NCI-H1436 (cell line): ENCODE measurements at regions not wholly inside any gene's neighbourhood (a gene's known extent, or its start where the extent isn't known, plus 50 kb on each side); places are given as distances from the start of the nearest gene placed in this dataset.
"Not testable (repeated sequence)": the region's sequence is repeated elsewhere in the genome, so short reads cannot be mapped to it uniquely, and the experiment has no call there.

Experiments used
- DNase-seq: peaks from one replicate; lab custom pipeline; 2025; lab: John Stamatoyannopoulos, UW

- no peak for DNase-seq
These were observed 56.1 kb downstream of the CAPZA3 start for GRCh38 chr12:18794000-18794399.

GRCh38 chr12:18797604-18798003, 59.7 kb downstream of the CAPZA3 start:
- no peak for DNase-seq

DNA sequence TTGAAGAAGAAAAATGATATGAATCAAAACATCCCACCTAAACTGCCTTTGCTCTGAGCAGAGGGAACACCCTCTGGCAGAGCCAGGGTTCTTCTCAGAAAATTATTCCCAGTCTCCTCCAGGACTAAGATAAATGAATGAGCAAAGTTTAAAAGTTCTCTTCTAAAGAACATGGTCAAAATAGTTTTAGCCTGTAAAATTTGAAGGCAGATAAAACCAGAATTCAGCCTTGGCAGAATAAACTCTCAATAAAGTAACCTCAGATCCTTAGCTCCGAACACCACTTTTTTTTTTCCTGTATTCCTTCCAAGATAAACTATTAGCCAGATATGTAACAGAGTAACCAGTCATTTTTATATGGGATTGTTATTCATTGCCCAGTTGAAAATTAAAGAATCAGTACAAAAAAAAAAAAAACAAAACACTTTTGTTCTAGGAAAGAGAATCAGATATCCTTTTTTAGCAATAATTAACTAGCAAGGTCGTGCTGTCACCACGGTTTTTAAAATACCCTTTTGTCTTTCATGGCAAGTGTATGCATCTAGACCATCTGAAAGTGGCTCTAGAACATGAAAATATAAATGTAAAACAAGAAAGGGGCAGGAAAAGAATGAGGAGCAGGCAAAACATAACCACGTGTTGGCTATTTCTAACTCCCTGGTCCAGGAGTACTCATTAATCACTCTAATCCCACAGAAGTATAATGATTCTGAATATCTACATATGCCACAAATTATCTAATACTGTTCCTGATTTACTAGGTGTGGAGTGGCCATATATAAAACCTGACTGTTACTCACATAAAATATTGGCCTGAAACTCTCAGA, 60.8 kb downstream of the CAPZA3 start:
- no peak for DNase-seq

- DNase-seq, result no peak
These were observed 61.6 kb downstream of the CAPZA3 start for GRCh38 chr12:18799561-18799960.

- no peak for DNase-seq
These were observed 67.8 kb downstream of the CAPZA3 start for GRCh38 chr12:18805516-18806248.

- DNase-seq, result no peak
These were observed 69.8 kb downstream of the CAPZA3 start for GRCh38 chr12:18807714-18808113.

DNA sequence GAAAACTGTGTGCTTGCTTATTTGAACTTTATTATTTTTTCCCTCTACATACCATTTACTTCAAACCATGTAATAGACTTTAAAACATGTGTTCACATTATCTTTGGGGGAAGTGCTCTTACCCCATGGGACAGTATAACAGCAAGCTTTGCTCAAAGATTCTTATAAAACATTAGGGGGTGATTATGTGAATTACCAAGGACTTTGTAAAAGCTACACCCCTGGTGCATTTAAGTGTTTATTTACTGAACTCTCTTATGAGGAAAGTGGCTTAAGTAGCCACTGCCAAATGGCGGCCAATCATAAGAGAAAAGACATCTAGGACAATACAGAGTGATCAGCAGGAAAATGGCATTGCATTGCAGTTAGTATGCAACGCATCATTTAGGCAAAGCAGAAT, 70.3 kb downstream of the CAPZA3 start:
- DNase-seq, result peak; percentile 56

DNA sequence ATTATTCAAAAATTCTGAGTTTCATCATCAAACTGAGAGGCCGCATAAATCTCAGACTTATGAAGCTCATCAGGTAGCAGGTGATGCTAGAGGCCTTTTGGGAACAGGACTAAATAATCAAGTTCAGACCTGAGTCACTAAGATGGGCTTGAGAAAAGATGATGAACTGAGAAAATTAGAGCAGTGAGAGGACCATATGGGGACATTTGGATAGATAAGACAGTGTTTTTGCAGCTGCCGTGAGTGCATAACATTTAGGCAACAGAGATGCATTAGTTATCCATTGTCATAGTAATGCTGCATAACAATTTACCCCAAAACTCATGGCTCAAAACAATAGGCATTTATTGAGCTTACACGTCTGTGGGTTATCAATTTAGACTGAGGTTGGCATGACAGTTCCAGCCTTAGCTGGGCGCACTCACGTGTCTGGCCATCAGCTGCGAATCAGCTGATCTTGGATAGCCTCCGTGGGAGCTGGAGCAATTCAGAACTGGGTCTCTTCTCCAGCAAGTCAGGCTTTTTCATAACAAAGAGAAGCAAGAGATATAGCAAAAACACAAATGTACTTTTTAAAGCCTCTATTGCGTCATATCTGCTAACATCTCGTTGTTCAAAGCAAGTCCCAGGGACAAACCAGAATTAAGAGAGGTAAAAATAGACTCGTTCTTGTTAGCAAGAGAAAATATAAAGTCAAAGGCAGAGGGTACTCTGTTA, 72.8 kb downstream of the CAPZA3 start:
- DNase-seq, result no peak

GRCh38 chr12:18811273-18811672, 73.4 kb downstream of the CAPZA3 start:
- DNase-seq, result no peak

DNA sequence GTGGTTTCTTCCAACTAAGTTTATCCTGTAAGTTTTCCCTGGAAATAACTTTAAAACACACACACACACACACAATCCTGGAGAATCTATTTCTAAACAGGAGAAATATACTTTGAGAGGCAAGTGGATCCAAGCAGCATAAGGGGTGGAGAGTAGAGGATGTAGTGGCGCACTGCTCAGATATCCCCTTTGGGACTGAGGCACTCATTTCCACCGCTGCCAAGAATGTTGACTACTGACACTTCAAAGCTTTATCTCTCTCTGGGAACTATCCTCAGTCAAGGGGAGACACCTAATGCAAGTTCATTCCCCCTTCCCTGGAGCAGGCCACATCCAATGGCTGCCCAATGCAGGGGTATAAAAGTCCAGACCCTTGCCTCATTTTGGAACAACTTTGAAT, 75.8 kb downstream of the CAPZA3 start:
- DNase-seq, result no peak

DNA sequence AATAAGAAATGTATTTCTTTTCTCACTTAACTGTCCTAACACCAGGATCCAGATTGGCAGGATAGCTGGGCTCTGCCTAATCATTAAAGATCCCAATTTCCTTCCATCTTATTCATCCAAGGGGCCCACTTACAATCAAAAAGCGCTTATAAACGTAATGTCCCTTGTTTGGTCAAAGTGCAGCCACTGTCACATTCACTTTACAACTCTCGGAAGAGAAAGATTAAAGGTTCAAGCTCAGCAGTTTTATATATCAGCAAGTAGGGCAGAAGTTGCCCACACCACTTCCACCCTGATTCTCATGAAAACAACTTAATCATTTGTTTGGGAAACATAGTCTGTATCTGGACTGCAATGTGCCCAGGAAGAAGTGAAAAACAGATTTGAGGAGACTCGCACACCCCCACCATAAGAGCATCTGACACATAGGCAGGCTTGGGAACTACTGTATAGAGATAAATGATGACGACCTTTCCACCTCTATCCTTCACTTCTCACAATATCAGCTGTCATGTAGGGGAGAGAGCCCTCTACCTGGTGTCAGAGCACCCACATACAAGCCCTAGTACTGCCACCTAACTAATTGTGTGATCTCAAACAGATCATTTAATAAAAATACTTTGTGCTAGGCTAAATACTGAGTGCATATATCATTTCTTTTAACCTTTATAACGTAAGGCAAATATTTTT, 80.8 kb downstream of the CAPZA3 start:
- DNase-seq, result no peak

DNA sequence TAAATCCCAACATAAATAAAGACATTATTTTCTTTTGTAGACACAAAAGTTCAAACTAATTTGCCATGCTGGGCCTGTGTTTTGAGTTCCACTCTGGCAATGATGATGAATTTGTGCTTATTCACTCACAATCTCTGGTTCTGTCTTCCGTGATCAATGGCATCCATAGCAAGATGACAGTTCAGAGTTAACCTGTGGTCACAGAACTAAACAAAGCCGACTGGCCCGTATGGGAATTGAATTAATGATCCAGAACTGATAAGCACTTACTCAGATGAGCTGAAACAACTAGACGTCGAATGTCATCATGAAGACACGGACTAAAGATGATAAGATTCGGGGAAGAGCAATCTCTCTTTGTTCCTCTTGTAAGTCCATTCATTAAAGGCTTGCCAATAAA, 81.6 kb downstream of the CAPZA3 start:
- DNase-seq, result no peak

DNA sequence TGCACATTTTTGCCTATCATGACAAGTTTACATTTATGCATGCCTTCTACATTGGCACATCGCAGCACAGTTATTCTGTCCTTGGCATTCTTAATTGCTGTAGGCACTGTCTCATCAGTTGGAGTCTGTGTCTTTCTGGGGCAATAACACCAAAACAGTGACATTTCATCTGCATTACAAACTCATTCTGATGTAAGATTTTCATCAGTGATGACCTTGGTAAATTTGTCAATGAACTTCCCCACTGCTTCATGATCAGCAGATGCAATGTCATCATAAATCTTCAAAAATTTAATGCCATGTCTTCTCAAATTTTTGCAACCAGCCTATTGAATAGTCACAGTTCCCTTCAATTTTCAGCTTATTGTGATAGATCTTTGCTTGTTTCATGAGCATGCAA, 85.5 kb downstream of the CAPZA3 start:
- DNase-seq, result no peak

GRCh38 chr12:18824287-18824686, 86.4 kb downstream of the CAPZA3 start:
- DNase-seq, result no peak

- no peak for DNase-seq
These were observed 87.2 kb downstream of the CAPZA3 start for GRCh38 chr12:18825138-18825537.

DNA sequence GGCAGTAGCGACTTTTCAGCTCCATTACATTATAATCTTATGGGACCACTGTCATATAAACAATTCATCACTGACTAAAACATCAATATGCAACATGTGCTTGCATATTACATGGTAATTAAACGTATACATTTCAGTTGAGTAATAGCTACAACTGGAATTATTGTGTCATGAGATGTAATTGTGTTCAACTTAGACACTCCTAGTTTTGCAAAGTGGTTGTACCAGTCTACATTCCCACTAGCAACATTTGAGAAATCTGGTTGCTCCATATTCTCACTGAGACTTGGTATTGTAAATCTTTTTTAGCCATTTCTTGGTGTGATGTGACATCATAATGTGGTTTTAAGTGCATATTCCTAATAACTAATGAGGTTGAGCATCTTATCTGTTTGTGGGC, 90.0 kb downstream of the CAPZA3 start:
- no peak for DNase-seq

- no peak for DNase-seq
These were observed 90.6 kb downstream of the CAPZA3 start for GRCh38 chr12:18828483-18828882.

DNA sequence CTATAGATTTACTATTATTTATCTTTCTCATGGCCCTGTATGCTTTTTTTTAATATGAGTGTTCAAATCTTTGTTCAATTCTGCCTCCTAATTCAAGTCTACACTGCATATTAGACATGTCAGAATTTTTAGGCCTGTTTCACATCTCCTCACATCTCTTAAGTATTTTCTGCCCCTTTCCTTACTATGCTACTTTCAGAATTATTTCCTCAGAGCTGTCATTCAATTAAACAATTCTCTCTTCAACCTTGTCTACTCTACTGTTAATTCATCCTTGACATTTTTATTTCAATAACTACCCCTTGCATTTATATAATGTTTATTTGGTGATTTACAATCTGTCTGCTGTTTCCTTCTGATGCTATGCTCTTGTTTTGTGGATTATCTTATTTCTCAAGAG, 91.1 kb downstream of the CAPZA3 start:
- no peak for DNase-seq

DNA sequence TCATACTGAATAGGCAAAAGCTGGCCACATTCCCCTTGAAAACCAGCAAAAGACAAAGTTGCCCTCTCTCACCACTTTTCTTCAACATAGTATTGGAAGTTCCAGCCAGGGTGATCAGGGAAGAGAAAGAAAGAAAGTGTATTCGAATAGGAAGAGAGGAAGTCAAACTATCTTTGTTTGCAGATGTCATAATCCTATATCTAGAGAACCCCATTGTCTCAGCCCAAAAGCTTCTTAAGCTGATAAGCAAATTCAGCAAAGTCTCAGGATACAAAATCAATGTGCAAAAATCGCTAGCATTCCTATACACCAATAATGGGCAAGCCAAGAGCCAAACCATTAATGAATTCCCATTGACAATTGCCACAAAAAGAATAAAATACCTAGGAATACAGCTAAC, 95.0 kb downstream of the CAPZA3 start:
- not testable (repeated sequence) for DNase-seq

GRCh38 chr12:18837025-18837424, 99.1 kb downstream of the CAPZA3 start:
- DNase-seq, result no peak

DNA sequence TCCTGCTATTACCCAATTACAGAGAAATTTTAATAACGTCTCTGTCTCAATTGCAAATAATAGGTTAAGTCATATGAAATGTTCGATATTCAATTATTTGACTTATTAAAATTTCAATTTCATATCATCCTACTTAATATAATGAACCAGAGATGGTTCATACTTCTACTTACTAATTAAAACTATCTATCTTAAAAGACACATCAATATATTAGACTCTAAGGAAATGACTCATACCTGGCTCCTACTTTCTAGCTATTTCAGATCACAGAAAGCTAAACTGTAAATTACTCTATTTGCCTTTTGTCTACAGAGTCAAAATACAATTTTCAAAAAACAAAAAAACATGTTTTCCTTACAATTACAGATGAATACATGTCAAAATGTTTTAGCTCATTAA, 99.6 kb downstream of the CAPZA3 start:
- DNase-seq, result no peak

DNA sequence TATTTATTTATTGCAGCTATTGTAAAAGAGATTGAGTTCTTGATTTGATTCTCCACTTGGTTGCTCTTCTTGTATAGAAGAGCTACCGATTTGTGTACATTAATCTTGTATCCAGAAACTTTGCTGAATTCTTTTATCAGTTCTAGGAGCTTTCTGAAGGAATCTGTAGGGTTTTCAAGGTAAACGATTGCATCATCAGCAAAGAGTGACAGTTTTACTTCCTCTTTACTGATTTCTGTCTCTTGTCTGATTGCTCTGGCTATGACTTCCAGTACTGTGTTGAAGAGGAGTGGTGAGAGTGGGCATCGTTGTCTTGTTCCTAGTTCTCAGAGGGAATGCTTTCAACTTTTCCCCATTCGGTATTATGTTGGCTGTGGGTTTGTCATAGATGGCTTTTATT, 103.1 kb downstream of the CAPZA3 start:
- DNase-seq, result not testable (repeated sequence)
